Lower leg skin (tissue), 4 donors: ENCODE measurements at regions not wholly inside any gene's neighbourhood (a gene's known extent, or its start where the extent isn't known, plus 50 kb on each side); places are given as distances from the start of the nearest gene placed in this dataset.

Experiments
- DNase-seq, 2 donors: peaks; one replicate each; pipeline ENCODE4 v3.0.0-alpha.2; 2019; ENCODE audit warnings: low spot score in 2 of 2
- H3K4me3 ChIP-seq: fragments of 200-600 bp; sonication (generic); 2 replicates; pipeline ENCODE4 v1.5.1; 2017; ENCODE audit warnings: mild to moderate bottlenecking, low read depth; ENCODE audit not compliant: poor library complexity, severe bottlenecking
- CTCF ChIP-seq, 3 donors: fragments of 450-650 bp; IDR thresholded peaks; one replicate each; pipeline ENCODE4 v1.5.1; 2016; ENCODE audit warnings: antibody characterized with exemption in 3 of 3, mild to moderate bottlenecking in 3 of 3, moderate library complexity in 2 of 3
- POLR2A ChIP-seq, 2 donors: fragments of 450-650 bp; IDR thresholded peaks; one replicate each; pipeline ENCODE4 v1.6.1; 2016 to 2017; ENCODE audit warnings: antibody characterized with exemption in 2 of 2, mild to moderate bottlenecking in 1 of 2, moderate library complexity in 1 of 2
- WGBS, 2 donors: methylation state at CpG; one replicate each; pipeline ENCODE4 v1.1.5; 2018; 5-methylcytosine and 5-hydroxymethylcytosine counted together
- intact Hi-C: fragments of 100-400 bp; cut with DNase I; formaldehyde crosslinking; loops from one replicate; pipeline ENCODE4 v1.15.0; 2023; ENCODE audit warnings: low total_unique reads

DNA sequence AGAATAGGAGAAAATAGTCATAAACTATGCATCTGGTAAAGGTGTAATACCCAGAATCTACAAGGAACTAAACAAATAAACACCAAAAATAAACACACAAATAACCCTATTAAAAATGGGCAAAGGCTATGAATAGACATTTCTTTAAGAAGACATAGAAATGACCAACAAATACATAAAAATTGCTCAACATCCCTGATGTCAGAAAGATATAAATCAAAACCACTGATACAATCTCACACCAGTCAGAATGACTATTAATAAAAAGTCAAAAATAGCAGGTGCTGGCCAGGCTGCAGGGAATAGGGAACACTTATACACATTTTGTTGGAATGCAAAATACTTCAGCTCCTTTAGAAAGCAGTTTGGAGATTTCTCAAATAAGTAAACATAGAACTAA, 352.1 kb upstream of the SLITRK1 start:
- TF ChIP-seq CTCF (IDR thresholded peaks at IDR 0.05) = no peak
- TF ChIP-seq POLR2A (IDR thresholded peaks at IDR 0.05) = no peak
- no peak for DNase-seq
- intact Hi-C loops = no loop called here
- no peak overlapping the region for H3K4me3 ChIP-seq

- intact Hi-C loops = no loop called here
- no peak overlapping the region for H3K4me3 ChIP-seq
- DNase-seq = no peak
- WGBS, 2 donors = 54 to 65% methylated on average over 1 of the region's 1 CpG
- TF ChIP-seq POLR2A (IDR thresholded peaks at IDR 0.05) (no peak), CTCF (IDR thresholded peaks at IDR 0.05) (no peak)
Measured at GRCh38 chr13:84230568-84230967, 348.3 kb upstream of the SLITRK1 start.

DNA sequence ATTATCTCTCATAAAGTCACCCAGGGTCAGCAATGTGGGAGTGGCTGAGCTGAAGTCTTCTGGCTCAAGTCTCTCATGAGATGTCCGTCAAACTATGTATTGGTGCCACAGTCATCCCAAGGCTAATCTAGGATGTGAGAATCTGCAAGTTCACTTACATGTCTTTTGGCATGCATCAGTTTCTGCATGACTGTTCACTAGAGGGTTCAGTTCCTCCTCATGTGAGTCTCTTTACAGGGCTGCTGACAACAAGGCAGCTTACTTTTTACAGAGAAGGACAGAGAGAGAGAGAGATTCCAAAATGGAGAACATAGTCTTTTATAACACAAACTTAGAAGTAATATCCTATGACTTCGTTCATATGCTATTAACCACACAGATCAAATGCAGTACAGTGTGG, 328.8 kb upstream of the SLITRK1 start:
- no peak for DNase-seq
- 84 to 89% methylated on average over 2 of the region's 2 CpGs for WGBS, 2 donors
- no peak overlapping the region for H3K4me3 ChIP-seq
- TF ChIP-seq POLR2A (IDR thresholded peaks at IDR 0.05) (no peak), CTCF (IDR thresholded peaks at IDR 0.05) (no peak)
- intact Hi-C loops = no loop called here

- WGBS, 2 donors = 44 to 46% methylated on average over 7 of the region's 7 CpGs
- no peak for TF ChIP-seq CTCF (IDR thresholded peaks at IDR 0.05)
- no peak for TF ChIP-seq POLR2A (IDR thresholded peaks at IDR 0.05)
- no peak overlapping the region for H3K4me3 ChIP-seq
- intact Hi-C loops = no loop called here
- no peak for DNase-seq
Measured at GRCh38 chr13:84208246-84208910, 326.1 kb upstream of the SLITRK1 start.

DNA sequence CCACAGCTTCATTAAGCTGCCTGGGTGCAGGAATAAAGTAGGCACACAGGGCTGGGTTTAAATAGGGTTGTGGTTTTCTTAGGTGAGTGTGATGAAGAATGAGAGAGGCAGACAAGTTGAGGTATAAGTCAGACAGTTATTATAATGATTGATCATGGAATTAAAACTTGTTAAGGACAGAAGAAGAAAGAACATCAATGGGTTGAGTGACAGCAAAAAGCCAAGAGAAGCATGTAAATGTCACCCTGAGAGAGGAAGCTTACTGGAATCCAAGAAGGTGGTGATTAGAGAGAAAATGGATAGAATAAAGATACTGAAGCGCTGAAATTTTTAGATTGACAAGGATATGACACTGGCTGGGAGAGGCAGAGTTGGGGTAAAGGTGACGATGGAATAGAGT, 325.2 kb upstream of the SLITRK1 start:
- H3K4me3 ChIP-seq = no peak overlapping the region
- intact Hi-C loops = no loop called here
- no peak for DNase-seq
- no peak for TF ChIP-seq POLR2A (IDR thresholded peaks at IDR 0.05)
- no peak for TF ChIP-seq CTCF (IDR thresholded peaks at IDR 0.05)
- 86 to 94% methylated on average over 2 of the region's 2 CpGs for WGBS, 2 donors

DNA sequence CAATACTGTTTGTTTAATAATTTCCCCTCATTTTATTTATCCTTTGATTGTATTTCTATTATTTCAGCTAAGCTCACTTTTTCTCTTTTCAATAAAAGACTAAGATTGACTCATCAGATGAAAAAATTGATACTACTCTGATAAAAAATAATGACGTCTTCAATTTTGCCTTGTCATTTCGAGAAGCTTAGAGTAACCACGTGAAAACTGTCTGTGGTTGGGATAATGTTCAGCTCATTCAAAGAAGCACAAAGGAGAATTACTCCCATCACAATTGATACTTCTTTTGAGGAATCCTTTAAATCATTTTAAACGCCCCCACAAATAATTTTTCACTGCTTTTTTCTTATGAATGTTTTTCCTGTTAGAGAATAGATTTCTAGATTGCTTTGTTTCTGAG, 318.7 kb upstream of the SLITRK1 start:
- DNase-seq = no peak
- H3K4me3 ChIP-seq = no peak overlapping the region
- 50 to 58% methylated on average over 4 of the region's 4 CpGs for WGBS, 2 donors
- no peak for TF ChIP-seq POLR2A (IDR thresholded peaks at IDR 0.05)
- no peak for TF ChIP-seq CTCF (IDR thresholded peaks at IDR 0.05)
- intact Hi-C loops = no loop called here
